HEK293T (cell line): ENCODE measurements at regions not wholly inside any gene's neighbourhood (a gene's known extent, or its start where the extent isn't known, plus 50 kb on each side); places are given as distances from the start of the nearest gene placed in this dataset.

Experiments
- ARNT ChIP-seq: fragments of 450-650 bp; IDR thresholded peaks from 2 replicates; pipeline ENCODE4 v1.6.1; 2017; ENCODE audit warnings: mild to moderate bottlenecking
- BHLHE40 ChIP-seq: fragments of 450-650 bp; IDR thresholded peaks from 2 replicates; pipeline ENCODE4 v1.6.1; 2016; ENCODE audit warnings: mild to moderate bottlenecking, moderate library complexity, borderline replicate concordance
- FOXA1 ChIP-seq: fragments of 450-650 bp; IDR thresholded peaks from 2 replicates; pipeline ENCODE4 v1.6.1; 2016; ENCODE audit warnings: mild to moderate bottlenecking
- FOXK2 ChIP-seq: fragments of 450-650 bp; IDR thresholded peaks from 2 replicates; pipeline ENCODE4 v1.6.1; 2016; ENCODE audit warnings: mild to moderate bottlenecking
- FOXM1 ChIP-seq: fragments of 450-650 bp; IDR thresholded peaks from 2 replicates; pipeline ENCODE4 v1.6.1; 2017; ENCODE audit warnings: mild to moderate bottlenecking, borderline replicate concordance
- PKNOX1 ChIP-seq: fragments of 450-650 bp; IDR thresholded peaks from 2 replicates; pipeline ENCODE4 v1.6.1; 2016
- TARDBP ChIP-seq: fragments of 450-650 bp; IDR thresholded peaks from 2 replicates; pipeline ENCODE4 v1.6.1; 2016

- TF ChIP-seq BHLHE40 (no peak), FOXM1 (no peak), ARNT (no peak), FOXK2 (no peak), TARDBP (no peak), PKNOX1 (no peak), FOXA1 (no peak)
These were observed 95.0 kb downstream of the QRSL1 start for GRCh38 chr6:106724337-106724736.
